GM12875 (cell line): ENCODE measurements at regions not wholly inside any gene's neighbourhood (a gene's known extent, or its start where the extent isn't known, plus 50 kb on each side); places are given as distances from the start of the nearest gene placed in this dataset.
"Not testable (repeated sequence)": the region's sequence is repeated elsewhere in the genome, so short reads cannot be mapped to it uniquely, and the experiment has no call there.

ENCODE experiments used
- H3K4me3 ChIP-seq: one replicate; pipeline ENCODE4 v1.5.1; 2011; ENCODE audit warnings: low read depth, low read length, control low read depth
- TF ChIP-seq, protein P1 (sequence below): IDR thresholded peaks from 2 replicates; pipeline ENCODE4 v1.5.1; 2011; ENCODE audit warnings: low read depth, mild to moderate bottlenecking, control low read depth, inconsistent platforms, low read length, moderate library complexity, borderline replicate concordance; ENCODE audit not compliant: insufficient read depth

DNA sequence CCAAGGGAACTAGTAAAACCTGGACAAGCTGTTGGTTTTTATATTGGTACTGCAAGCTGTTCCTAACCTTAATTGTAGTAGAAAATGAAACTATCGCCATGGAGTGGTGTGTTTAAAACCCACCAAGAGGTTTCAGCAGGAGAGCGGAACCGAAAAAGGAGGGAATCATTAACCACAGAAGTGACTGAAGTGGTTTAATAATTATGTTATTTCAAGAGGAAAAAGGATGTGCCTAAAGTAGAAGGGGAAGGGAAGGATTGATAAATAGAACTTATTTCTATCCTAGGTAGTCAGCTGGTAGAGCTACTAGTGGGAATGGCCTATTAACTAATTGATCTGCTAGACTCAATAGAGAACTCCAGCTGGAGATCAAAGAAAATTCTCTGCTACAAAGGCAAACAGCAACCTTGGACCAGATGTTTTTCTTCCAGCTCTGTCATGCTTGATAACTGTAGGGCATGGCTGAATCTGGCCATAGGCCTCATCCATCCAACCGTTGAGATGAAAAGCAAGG lies 91.8 kb downstream of the BAMBI start:
- TF ChIP-seq, protein P1, sequence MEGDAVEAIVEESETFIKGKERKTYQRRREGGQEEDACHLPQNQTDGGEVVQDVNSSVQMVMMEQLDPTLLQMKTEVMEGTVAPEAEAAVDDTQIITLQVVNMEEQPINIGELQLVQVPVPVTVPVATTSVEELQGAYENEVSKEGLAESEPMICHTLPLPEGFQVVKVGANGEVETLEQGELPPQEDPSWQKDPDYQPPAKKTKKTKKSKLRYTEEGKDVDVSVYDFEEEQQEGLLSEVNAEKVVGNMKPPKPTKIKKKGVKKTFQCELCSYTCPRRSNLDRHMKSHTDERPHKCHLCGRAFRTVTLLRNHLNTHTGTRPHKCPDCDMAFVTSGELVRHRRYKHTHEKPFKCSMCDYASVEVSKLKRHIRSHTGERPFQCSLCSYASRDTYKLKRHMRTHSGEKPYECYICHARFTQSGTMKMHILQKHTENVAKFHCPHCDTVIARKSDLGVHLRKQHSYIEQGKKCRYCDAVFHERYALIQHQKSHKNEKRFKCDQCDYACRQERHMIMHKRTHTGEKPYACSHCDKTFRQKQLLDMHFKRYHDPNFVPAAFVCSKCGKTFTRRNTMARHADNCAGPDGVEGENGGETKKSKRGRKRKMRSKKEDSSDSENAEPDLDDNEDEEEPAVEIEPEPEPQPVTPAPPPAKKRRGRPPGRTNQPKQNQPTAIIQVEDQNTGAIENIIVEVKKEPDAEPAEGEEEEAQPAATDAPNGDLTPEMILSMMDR = no peak
- no peak overlapping the region for H3K4me3 ChIP-seq

DNA sequence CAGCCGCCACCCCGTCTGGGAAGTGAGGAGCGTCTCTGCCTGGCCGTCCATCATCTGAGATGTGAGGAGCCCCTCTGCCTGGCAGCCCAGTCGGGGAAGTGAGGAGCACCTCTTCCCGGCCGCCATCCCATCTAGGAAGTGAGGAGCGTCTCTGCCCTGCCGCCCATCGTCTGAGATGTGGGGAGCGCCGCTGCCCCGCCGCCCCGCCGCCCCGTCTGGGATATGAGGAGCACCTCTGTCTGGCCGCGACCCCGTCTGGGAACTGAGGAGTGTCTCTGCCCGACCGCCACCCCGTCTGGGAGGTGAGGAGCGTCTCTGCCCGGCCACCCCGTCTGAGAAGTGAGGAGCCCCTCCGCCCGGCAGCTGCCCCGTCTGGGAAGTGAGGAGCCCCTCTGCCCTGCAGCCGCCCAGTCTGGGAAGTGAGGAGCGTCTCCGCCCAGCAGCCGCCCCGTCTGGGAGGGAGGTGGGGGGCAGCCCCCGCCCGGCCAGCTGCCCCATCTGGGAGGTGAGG lies 94.3 kb downstream of the BAMBI start:
- H3K4me3 ChIP-seq = not testable (repeated sequence)

DNA sequence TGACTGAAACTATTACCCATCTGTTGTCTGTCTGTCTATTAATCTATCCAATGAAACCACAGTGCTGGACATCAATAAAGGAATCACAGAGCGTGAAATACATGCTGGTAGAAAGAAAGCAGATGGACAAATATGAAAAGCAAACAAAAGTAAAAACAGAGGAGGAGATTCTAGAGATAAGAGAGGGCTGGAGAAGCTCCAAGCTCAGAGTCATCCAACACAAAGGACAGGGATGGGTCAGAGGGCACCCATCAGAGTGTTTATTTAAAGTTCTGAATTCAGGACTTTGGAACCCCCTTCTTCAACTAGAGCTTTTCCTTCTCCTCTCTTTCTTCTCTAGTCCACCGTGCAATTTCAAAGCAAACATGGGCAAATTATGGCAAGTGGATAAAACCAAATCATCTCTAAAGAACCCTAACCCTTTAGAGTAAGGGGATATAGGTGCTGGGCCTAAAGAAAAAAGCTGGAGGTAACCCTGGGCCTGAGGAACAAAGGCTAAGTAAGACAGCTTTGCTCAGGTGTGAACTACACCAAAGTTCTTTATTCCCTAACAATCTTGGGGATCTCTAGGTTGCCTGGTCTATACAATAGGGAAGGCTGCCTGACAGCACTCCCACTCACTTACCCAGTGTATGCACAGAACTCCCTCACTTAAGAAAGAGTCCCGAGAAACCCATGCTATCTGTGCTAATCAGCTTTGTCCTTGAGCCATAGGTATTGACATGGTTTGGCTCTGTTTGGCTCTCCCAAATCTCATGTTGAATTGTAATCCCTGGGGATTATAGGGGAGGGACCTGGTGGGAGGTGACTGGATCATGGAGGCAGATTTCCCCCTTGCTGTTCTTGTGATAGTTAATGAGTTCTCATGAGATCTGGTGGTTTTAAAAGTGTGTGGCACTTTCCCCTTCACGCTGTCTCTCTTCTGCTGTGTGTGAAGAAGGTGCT lies 97.0 kb downstream of the BAMBI start:
- TF ChIP-seq, protein P1 = no peak
- H3K4me3 ChIP-seq = no peak overlapping the region

DNA sequence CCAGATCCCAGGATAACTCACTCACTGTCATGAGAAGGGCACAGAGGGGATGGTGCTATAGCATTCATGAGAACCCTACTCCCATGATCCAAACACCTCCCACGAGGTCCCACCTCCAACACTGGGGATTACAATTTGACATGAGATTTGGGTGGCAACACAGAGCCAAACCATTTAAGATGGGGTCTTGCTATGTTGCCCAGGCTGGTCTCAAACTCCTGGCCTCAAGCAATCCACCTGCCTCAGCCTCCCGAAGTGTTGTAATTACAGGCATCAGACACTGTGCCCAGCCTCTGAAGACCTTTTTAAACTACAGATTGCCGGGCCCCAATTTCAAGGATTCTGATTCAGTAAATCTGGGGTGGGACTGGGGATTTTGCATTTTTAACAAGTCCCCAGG lies 98.5 kb downstream of the BAMBI start:
- TF ChIP-seq, protein P1 = no peak

DNA sequence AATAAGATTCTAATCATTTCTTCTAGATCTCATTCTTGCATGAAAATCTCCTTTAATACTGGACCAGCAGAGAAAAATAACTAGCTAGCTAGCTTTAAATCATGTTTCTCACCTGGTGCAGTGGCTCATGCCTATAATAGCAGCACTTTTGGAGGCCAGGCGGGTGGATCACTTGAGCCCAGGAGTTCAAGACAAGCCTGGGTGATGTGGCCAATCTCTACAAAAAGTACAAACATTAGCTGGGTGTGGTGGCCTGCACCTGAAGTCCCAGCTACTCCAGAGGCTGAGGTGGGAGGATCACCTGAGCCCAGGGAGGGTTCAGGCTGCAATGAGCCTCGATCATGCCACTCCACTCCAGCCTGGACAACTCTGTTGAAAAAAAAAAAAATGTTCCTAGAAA lies 99.2 kb downstream of the BAMBI start:
- no peak overlapping the region for H3K4me3 ChIP-seq
- TF ChIP-seq, protein P1 = no peak

More for the DNA sequence above, 98.5 kb downstream of the BAMBI start:
- no peak overlapping the region for H3K4me3 ChIP-seq

DNA sequence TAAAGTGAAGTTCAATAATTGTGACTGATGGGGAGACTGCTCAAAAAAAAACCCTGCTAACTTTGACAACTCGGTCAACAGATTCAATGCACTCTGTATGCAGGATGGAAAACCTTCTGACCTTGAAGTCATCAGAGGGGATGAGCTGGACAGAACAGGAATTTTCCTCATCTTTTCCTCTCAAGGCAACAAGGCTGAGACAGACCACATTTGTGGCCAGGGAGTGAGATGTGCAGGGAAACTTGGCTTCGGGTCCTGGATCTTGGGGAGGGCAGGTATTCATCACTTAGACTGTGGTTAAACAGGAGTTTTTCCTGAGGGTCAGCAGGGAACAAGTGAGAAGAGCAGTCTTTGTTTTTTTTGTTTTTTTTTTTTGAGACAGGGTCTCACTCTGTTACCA lies 100.6 kb downstream of the BAMBI start:
- no peak overlapping the region for H3K4me3 ChIP-seq
- TF ChIP-seq, protein P1 = no peak

DNA sequence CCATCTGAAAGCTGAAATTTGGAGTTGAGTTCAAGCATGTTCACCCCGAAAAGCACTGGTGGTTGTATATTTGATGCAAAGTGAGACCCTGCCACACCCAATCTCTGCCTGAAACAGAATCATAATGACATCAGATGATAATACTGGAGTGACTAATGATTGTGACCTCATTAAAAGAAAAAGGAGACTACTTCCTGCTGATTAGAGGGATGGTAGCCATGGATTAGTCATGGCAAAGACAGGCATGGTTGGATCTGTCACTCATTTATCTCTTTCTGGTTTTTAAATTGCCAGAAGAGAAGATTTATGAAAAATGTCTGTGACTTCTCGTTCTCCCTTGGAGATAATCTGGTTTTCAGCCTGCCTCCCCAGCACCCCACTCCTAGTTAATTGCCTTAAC lies 101.2 kb downstream of the BAMBI start:
- H3K4me3 ChIP-seq = no peak overlapping the region
- TF ChIP-seq, protein P1 = no peak
